Heart left ventricle (tissue), 13 donors: ENCODE measurements at regions not wholly inside any gene's neighbourhood (a gene's known extent, or its start where the extent isn't known, plus 50 kb on each side); places are given as distances from the start of the nearest gene placed in this dataset.

Source experiments
- POLR2A ChIP-seq, 2 donors: fragments of 450-650 bp; IDR thresholded peaks; one replicate each; pipeline ENCODE4 v1.6.1; 2017; ENCODE audit warnings: antibody characterized with exemption in 2 of 2, mild to moderate bottlenecking in 2 of 2, moderate library complexity in 2 of 2
- TF ChIP-seq, protein P1 (sequence below), 12 donors: fragments of 200-600 bp; sonication (generic) in 4 of 12; IDR thresholded peaks; one replicate each; pipeline versions ENCODE4 v1.5.0 to v1.8.0; 2018 to 2022; ENCODE audit warnings: antibody characterized with exemption in 12 of 12, mild to moderate bottlenecking in 5 of 12
- donor health status: ischemic (EF 13 %, LVEDD 7.1; RV severe dilation, severe dysfunction).
- donor health status: DM: no; HTN: yes; CAD: no.
- donor health status: DM: no; HTN: no; CAD: no.
- donor health status: ischemic (EF 25% LVEDD 6.9; RV normal size, moderate dysfunction).
- donor health status: ischemic (EF 25% LVEDD 5.7; RV mildly dilated, moderate dysfunction).
- donor health status: ischemic (EF 35%, LVEDD 5.7; RV mildly dilated, moderate dysfunction).
- donor health status: nonischemic (EF 11% LVEDD 7.7; RV severe dilation, severe dysfunction).
- donor health status: DM: yes; HTN: yes; CAD: no.
- donor health status: PGD.
- donor health status: ischemic (EF 29% LVEDD 5.4; RV normal size, mild dysfunction).
- donor health status: nonischemic (EF 23%, LVEDD 6.1; RV moderate dilation, normal function).

DNA sequence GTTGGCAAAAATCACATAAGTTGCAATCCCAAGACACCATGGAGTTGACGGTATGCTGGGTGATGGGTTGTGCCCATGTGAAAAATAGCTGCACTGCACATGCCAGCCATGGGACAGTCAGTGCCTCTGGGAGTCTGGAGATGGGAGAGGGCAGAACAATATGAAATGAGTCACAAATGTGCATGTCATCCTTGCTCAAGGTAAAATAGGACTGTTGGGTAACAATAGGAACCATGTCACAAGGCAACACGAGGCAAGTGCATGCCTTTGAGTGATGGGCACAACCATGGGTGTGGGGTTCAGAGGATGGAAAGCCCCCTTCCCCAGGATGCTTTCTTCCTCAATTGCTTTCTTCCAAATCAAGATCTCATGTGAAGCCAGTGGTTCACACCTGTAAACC is 70.5 kb upstream of the PIM1 start:
- TF ChIP-seq POLR2A (IDR thresholded peaks at IDR 0.05), result no peak
- TF ChIP-seq, protein P1, sequence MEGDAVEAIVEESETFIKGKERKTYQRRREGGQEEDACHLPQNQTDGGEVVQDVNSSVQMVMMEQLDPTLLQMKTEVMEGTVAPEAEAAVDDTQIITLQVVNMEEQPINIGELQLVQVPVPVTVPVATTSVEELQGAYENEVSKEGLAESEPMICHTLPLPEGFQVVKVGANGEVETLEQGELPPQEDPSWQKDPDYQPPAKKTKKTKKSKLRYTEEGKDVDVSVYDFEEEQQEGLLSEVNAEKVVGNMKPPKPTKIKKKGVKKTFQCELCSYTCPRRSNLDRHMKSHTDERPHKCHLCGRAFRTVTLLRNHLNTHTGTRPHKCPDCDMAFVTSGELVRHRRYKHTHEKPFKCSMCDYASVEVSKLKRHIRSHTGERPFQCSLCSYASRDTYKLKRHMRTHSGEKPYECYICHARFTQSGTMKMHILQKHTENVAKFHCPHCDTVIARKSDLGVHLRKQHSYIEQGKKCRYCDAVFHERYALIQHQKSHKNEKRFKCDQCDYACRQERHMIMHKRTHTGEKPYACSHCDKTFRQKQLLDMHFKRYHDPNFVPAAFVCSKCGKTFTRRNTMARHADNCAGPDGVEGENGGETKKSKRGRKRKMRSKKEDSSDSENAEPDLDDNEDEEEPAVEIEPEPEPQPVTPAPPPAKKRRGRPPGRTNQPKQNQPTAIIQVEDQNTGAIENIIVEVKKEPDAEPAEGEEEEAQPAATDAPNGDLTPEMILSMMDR (IDR thresholded peaks at IDR 0.05), result no peak
